HUES6 (cell line): ENCODE measurements at regions not wholly inside any gene's neighbourhood (a gene's known extent, or its start where the extent isn't known, plus 50 kb on each side); places are given as distances from the start of the nearest gene placed in this dataset.
"Not testable (repeated sequence)": the region's sequence is repeated elsewhere in the genome, so short reads cannot be mapped to it uniquely, and the experiment has no call there.

Experiments
- H3K27ac ChIP-seq: 2 replicates; pipeline ENCODE4 v1.7.0; 2013; ENCODE audit warnings: low read depth, mild to moderate bottlenecking, low read length, inconsistent platforms
- H3K27me3 ChIP-seq: 2 replicates; pipeline ENCODE4 v1.6.1; 2013; ENCODE audit warnings: low read length; ENCODE audit not compliant: control insufficient read depth, insufficient read depth
- H3K36me3 ChIP-seq: 2 replicates; pipeline ENCODE4 v1.6.1; 2013; ENCODE audit warnings: low read length; ENCODE audit not compliant: control insufficient read depth, insufficient read depth
- H3K4me1 ChIP-seq: 2 replicates; pipeline ENCODE4 v1.6.1; 2013; ENCODE audit warnings: low read length; ENCODE audit not compliant: control insufficient read depth, insufficient read depth
- H3K4me3 ChIP-seq: 2 replicates; pipeline ENCODE4 v1.5.1; 2013; ENCODE audit warnings: low read depth, low read length
- H3K9ac ChIP-seq: one replicate; pipeline ENCODE4 v1.6.1; 2013; ENCODE audit warnings: mild to moderate bottlenecking, low read length
- H3K9me3 ChIP-seq: 2 replicates; pipeline ENCODE4 v1.6.1; 2013; ENCODE audit warnings: low read depth, low read length; ENCODE audit not compliant: control insufficient read depth, insufficient read depth

DNA sequence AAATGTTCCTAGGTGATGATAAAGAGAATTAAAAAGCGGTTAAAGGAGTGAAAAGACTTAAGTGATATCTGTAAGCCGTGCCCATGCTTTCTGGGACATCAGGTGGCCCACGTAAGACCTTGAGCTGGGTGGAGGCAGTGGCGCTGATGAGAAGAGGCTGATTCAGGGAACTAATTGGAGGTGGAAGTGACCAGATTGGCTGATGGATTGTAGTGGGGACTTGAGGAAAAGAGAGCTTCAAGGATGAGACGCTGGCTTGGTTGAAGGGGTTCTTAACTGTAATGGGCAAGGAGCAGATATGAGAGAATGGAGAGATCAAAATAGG, 69.1 kb upstream of the EP300 start:
- no peak overlapping the region for H3K9ac ChIP-seq
- H3K4me1 ChIP-seq, result peaks cover 11% of the 10 kb centered on the region
- H3K4me3 ChIP-seq, result peak overlapping the region; percentile 72
- no peak overlapping the region for H3K27ac ChIP-seq
- H3K9me3 ChIP-seq, result no peaks in the 10 kb centered on the region
- no peaks in the 10 kb centered on the region for H3K27me3 ChIP-seq
- H3K36me3 ChIP-seq, result no peaks in the 10 kb centered on the region

DNA sequence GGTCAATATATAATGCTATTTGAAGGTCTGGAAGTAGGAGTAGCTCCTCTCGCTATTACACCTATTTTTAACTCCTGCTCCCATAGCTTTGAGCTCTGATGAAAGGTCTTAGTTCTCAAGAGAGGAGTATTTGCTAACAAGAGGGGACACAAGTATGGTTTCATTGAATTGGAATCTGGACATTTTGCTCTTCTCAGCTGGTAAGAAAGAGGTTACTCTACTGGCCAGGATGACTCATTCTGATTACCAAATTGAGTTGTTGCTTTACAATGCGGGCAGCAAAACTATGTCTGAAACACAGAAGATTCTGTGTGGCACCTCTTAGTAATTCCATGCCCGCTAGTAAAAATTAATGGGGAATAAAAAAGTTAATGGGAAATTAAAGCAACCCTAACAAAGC, 63.6 kb upstream of the EP300 start:
- H3K36me3 ChIP-seq, result no peaks in the 10 kb centered on the region
- H3K27ac ChIP-seq, result no peak overlapping the region
- H3K27me3 ChIP-seq, result no peaks in the 10 kb centered on the region
- no peaks in the 10 kb centered on the region for H3K9me3 ChIP-seq
- no peak overlapping the region for H3K9ac ChIP-seq
- H3K4me1 ChIP-seq, result no peaks in the 10 kb centered on the region
- H3K4me3 ChIP-seq, result no peak overlapping the region

DNA sequence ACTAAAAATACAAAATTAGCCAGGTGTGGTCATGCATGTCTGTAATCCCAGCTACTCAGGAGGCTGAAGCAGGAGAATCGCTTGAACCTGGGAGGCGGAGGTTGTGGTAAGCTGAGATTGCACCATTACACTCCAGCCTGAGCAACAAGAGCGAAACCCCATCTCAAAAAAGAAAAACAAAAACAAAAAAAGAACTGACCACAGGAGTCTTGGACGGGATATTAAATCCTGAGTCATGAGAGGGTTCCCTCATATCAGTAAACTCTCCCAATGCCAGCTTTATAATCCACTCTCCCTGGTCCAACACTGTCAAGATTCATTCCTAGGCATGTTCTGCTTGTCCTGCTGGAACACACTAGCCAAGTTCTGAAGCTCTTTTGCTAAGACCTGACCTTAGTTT, 61.5 kb upstream of the EP300 start:
- Histone ChIP-seq H3K4me3 (no peak overlapping the region), H3K27me3 (no peaks in the 10 kb centered on the region), H3K9me3 (no peaks in the 10 kb centered on the region), H3K36me3 (no peaks in the 10 kb centered on the region), H3K27ac (no peak overlapping the region), H3K4me1 (no peaks in the 10 kb centered on the region), H3K9ac (no peak overlapping the region)

DNA sequence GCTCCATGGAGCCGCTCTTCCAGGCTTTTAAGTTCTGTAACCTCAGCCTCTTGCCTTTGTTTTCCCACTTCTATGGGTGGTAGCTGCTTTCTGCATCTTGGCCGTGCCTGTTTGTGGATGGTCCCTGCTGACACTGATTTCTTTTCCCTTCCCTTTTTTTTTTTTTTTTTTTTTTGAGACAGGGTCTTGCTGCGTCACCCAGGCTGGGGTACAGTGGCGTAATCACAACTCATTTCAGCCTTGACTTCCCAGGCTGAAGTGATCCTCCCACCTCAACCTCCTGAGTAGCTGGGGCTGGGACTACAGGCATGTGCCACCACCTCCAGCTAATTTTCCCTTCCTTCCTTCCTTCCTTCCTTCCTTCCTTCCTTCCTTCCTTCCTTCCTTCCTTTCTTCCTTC, 57.7 kb upstream of the EP300 start:
- Histone ChIP-seq H3K27me3 (no peaks in the 10 kb centered on the region), H3K27ac (no peak overlapping the region), H3K4me1 (no peaks in the 10 kb centered on the region), H3K36me3 (no peaks in the 10 kb centered on the region), H3K9me3 (no peaks in the 10 kb centered on the region), H3K9ac (no peak overlapping the region), H3K4me3 (no peak overlapping the region)

DNA sequence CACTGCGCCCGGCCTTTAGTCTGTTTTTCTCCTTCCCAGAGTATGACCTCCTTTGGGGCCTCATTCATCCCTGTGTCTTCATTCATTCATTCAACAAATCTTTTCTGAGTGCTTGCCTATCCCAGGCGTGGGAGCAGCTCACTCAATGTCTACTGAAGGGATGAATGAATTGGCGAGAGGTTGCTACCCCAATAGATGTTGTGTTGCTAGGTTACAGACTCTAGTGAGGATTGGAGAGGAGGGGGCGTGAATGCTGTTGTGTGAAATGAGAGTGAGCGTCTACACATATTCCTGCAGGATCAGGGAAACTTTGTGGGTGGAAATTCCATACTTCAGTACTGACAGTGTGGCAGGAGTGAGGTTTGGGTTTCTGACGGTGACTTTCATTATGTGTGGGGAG, 55.5 kb upstream of the EP300 start:
- no peak overlapping the region for H3K27ac ChIP-seq
- no peaks in the 10 kb centered on the region for H3K4me1 ChIP-seq
- H3K9ac ChIP-seq, result no peak overlapping the region
- H3K27me3 ChIP-seq, result no peaks in the 10 kb centered on the region
- H3K4me3 ChIP-seq, result no peak overlapping the region
- H3K36me3 ChIP-seq, result no peaks in the 10 kb centered on the region
- H3K9me3 ChIP-seq, result no peaks in the 10 kb centered on the region

DNA sequence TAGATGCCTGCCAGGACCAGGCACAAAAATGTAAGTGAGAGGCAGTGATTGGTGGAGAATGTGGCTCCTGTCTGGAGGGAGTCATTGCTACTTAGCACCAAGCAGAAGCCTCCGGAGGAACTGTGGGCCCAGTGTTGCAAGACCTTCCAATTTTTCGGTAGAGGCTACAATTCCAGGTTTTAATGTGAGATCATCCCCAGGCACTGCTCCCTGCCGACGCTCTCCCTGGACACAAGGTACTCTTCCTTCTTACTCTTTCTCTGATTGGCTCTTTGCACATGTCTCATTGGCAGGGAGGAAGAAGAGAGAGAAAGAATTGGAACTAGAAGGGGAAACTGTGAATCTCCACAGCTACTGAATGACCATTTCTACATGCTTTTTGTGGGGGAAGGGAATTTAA, 53.7 kb upstream of the EP300 start:
- H3K9ac ChIP-seq, result no peak overlapping the region
- no peaks in the 10 kb centered on the region for H3K27me3 ChIP-seq
- no peaks in the 10 kb centered on the region for H3K36me3 ChIP-seq
- H3K9me3 ChIP-seq, result no peaks in the 10 kb centered on the region
- no peak overlapping the region for H3K4me3 ChIP-seq
- no peaks in the 10 kb centered on the region for H3K4me1 ChIP-seq
- H3K27ac ChIP-seq, result no peak overlapping the region

DNA sequence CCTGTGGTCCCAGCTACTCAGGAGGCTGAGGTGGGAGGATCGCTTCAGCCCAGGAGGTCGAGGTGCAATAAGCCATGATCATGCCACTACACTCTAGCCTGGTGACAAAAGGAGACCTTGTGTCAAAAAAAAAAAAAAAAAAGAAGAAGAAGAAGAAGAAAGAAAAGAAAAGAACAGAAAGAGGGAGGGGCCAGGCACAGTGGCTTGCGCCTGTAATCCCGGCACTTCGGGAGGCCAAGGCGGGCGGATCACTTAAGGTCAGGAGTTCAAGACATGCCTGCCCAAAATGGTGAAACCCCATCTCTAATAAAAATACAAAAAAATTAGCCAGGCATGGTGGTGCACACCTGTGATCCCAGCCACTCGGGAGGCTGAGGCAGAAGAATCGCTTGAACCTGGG, 52.8 kb upstream of the EP300 start:
- H3K27me3 ChIP-seq, H3K9me3 ChIP-seq, H3K4me1 ChIP-seq, H3K36me3 ChIP-seq, H3K27ac ChIP-seq, H3K4me3 ChIP-seq, H3K9ac ChIP-seq: not testable (repeated sequence)

DNA sequence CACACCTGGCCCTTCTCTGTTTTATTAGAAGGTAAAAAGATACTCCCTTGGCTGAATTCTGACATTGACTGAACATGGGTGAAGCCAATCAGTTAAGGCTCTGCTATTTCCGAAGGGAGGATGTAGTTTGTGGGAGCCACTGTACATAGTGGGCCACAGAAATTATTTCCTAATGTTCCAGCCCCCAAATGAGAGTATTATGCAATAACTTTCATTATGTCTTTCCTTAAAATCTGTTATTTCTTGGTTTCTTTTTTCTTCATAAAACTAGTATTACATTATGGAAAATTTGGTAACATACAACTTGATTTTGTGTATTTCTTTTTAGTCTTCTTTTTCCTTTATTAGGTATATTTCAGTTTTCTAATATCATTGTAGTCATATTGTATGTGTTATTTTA, 51.9 kb upstream of the EP300 start:
- Histone ChIP-seq H3K36me3 (no peaks in the 10 kb centered on the region), H3K4me1 (no peaks in the 10 kb centered on the region), H3K9me3 (no peaks in the 10 kb centered on the region), H3K27me3 (no peaks in the 10 kb centered on the region), H3K4me3 (no peak overlapping the region), H3K27ac (no peak overlapping the region), H3K9ac (no peak overlapping the region)

DNA sequence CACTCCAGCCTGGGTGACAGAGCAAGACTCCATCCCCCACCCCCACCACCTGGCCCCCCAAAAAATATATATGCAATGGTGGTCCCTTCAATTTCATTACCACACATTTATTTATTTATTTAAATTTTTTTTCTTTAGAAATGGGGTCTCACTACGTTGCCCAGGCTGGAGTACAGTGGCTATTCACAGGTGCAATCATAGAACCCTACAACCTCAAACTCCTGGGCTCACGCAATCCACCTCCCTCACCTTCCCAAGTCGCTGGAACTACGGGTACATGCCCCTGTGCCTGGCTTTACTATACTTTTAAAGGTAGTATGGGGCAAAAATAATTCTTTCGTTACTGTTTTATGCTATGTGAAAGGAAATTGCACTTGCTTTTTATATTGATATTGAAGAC, 50.9 kb upstream of the EP300 start:
- no peaks in the 10 kb centered on the region for H3K9me3 ChIP-seq

More for the DNA sequence above, 50.9 kb upstream of the EP300 start:
- Histone ChIP-seq H3K9ac (no peak overlapping the region), H3K4me1 (no peaks in the 10 kb centered on the region), H3K27me3 (no peaks in the 10 kb centered on the region), H3K4me3 (no peak overlapping the region), H3K27ac (no peak overlapping the region), H3K36me3 (no peaks in the 10 kb centered on the region)
